Mesenchymal stem cell (in vitro differentiated cells and primary cell): ENCODE measurements at regions not wholly inside any gene's neighbourhood (a gene's known extent, or its start where the extent isn't known, plus 50 kb on each side); places are given as distances from the start of the nearest gene placed in this dataset.
A peak's percentile ranks its signal among the peaks of the same experiment; 100 is the strongest.

Experiments
- DNase-seq: peaks from one replicate; pipeline ENCODE4 v3.0.0-alpha.2; 2013
- H2AFZ ChIP-seq: one replicate; pipeline ENCODE4 v1.6.1; 2013; ENCODE audit warnings: low read depth, mild to moderate bottlenecking, control low read depth, inconsistent platforms, low read length, moderate library complexity
- H2AK5ac ChIP-seq: 2 replicates; pipeline ENCODE4 v1.6.1; 2013; ENCODE audit warnings: low read length, moderate library complexity, mild to moderate bottlenecking, inconsistent platforms; ENCODE audit not compliant: severe bottlenecking
- H2BK120ac ChIP-seq: one replicate; pipeline ENCODE4 v1.6.1; 2013; ENCODE audit warnings: low read depth, mild to moderate bottlenecking, inconsistent platforms, low read length, moderate library complexity
- H2BK12ac ChIP-seq, 2 experiments: one replicate each; pipeline ENCODE4 v1.6.1; 2013; ENCODE audit warnings: inconsistent platforms in 2 of 2, low read length in 2 of 2, mild to moderate bottlenecking in 2 of 2, moderate library complexity in 2 of 2, control low read depth in 1 of 2
- H2BK15ac ChIP-seq: one replicate; pipeline ENCODE4 v1.6.1; 2013; ENCODE audit warnings: mild to moderate bottlenecking, low read depth, inconsistent platforms; ENCODE audit not compliant: poor library complexity, severe bottlenecking
- H2BK5ac ChIP-seq: 2 replicates; pipeline ENCODE4 v1.6.1; 2013; ENCODE audit warnings: low read depth, mild to moderate bottlenecking, low read length, control low read depth, inconsistent platforms; ENCODE audit not compliant: poor library complexity, severe bottlenecking
- H3K14ac ChIP-seq, 2 experiments: one replicate each; pipeline ENCODE4 v1.6.1; 2013; ENCODE audit warnings: inconsistent platforms in 2 of 2, low read length in 2 of 2, control low read depth in 1 of 2, mild to moderate bottlenecking in 1 of 2, moderate library complexity in 1 of 2
- H3K18ac ChIP-seq, 2 experiments: one replicate each; pipeline ENCODE4 v1.6.1; 2013; ENCODE audit warnings: inconsistent platforms in 2 of 2, low read length in 2 of 2, control low read depth in 1 of 2, low read depth in 1 of 2, mild to moderate bottlenecking in 1 of 2
- H3K23ac ChIP-seq, 2 experiments: one replicate each; pipeline ENCODE4 v1.6.1; 2013; ENCODE audit warnings: inconsistent platforms in 2 of 2, low read length in 2 of 2, mild to moderate bottlenecking in 2 of 2, moderate library complexity in 2 of 2, control low read depth in 1 of 2
- H3K27ac ChIP-seq: 2 replicates; pipeline ENCODE4 v1.5.1; 2013; ENCODE audit warnings: mild to moderate bottlenecking, moderate library complexity, low read length, control low read depth, inconsistent platforms; ENCODE audit not compliant: poor library complexity, severe bottlenecking
- H3K27me3 ChIP-seq, 2 experiments: 2 replicates each; pipeline versions ENCODE4 v1.6.1 to v1.7.0; 2013; ENCODE audit warnings: low read length in 2 of 2, mild to moderate bottlenecking in 2 of 2, moderate library complexity in 2 of 2, control low read depth in 1 of 2, inconsistent platforms in 1 of 2; ENCODE audit not compliant: control insufficient read depth in 1 of 2, insufficient read depth in 1 of 2
- H3K36me3 ChIP-seq, 2 experiments: 2 replicates each; pipeline versions ENCODE4 v1.6.1 to v1.7.0; 2013; ENCODE audit warnings: low read length in 2 of 2, control low read depth in 1 of 2, inconsistent platforms in 1 of 2, low read depth in 1 of 2, mild to moderate bottlenecking in 1 of 2; ENCODE audit not compliant: insufficient read depth in 2 of 2, control insufficient read depth in 1 of 2
- H3K4ac ChIP-seq, 2 experiments: one replicate each; pipeline ENCODE4 v1.6.1; 2013; ENCODE audit warnings: inconsistent platforms in 2 of 2, low read length in 2 of 2, mild to moderate bottlenecking in 2 of 2, moderate library complexity in 2 of 2, control low read depth in 1 of 2, low read depth in 1 of 2
- H3K4me1 ChIP-seq: 2 replicates; pipeline ENCODE4 v1.6.1; 2013; ENCODE audit warnings: low read depth, low read length, control low read depth; ENCODE audit not compliant: control insufficient read depth, insufficient read depth
- H3K4me2 ChIP-seq: 2 replicates; pipeline ENCODE4 v1.6.1; 2013; ENCODE audit warnings: low read length, mild to moderate bottlenecking, inconsistent platforms; ENCODE audit not compliant: poor library complexity, severe bottlenecking
- H3K4me3 ChIP-seq, 2 experiments: 2 replicates each; pipeline versions ENCODE4 v1.5.1 to v1.7.0; 2013; ENCODE audit warnings: low read length in 2 of 2, mild to moderate bottlenecking in 2 of 2, control low read depth in 1 of 2, low read depth in 1 of 2; ENCODE audit not compliant: insufficient read depth in 1 of 2
- H3K79me1 ChIP-seq: replicated peaks from 2 replicates; pipeline ENCODE4 v1.6.1; 2013; ENCODE audit warnings: mild to moderate bottlenecking, control low read depth, low read length, inconsistent platforms; ENCODE audit not compliant: poor library complexity, severe bottlenecking
- H3K9ac ChIP-seq: 2 replicates; pipeline ENCODE4 v1.7.0; 2013; ENCODE audit warnings: mild to moderate bottlenecking, low read length, moderate library complexity
- H3K9me3 ChIP-seq: 2 replicates; pipeline ENCODE4 v1.7.0; 2013; ENCODE audit warnings: mild to moderate bottlenecking, low read length; ENCODE audit not compliant: control insufficient read depth
- H4K8ac ChIP-seq: one replicate; pipeline ENCODE4 v1.6.1; 2013; ENCODE audit warnings: inconsistent platforms, mild to moderate bottlenecking, low read length, moderate library complexity
- H4K91ac ChIP-seq: one replicate; pipeline ENCODE4 v1.6.1; 2013; ENCODE audit warnings: mild to moderate bottlenecking, low read length, inconsistent platforms
- WGBS: methylation state at CpG from one replicate; pipeline ENCODE4 v1.1.7; 2013; ENCODE audit warnings: mixed read lengths; 5-methylcytosine and 5-hydroxymethylcytosine counted together

DNA sequence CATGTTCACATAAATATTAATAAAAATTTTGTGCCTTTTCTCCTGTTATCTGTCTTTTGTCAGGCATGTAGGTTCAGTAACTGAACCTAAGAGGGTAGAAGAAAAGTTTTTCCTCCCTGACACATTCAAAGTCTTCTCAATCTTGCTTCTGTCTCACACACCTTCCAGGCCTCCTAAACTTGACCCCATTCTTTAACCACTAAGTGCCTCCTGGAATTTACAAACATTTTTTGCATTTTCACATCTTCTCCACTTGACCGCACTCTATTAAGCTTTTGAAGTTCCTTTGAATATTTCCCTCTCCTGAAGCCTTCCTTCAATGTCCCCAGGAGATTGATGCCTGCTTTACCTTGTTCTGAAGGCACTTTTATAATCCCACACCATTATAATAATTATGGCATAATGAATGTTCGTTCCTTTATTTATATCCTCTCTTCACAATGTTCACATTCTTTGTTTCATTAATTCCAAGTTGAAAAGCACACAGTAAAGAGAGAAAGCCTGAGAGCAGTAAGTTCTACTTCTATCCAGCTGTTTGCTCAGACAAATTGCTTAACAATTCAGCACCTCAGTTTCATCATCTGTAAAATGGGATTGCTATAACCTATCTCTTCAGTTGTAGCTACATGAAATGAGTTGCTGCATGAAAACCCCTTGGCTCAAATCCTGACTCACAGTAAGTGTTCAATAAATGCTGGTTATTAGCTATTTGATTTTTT lies 184.8 kb upstream of the KLHL29 start:
- H2BK12ac ChIP-seq: no peak overlapping the region
- H3K4me2 ChIP-seq: no peak overlapping the region
- H4K91ac ChIP-seq: no peak overlapping the region
- H2AK5ac ChIP-seq: no peak overlapping the region
- no peak overlapping the region for H3K23ac ChIP-seq
- no peak overlapping the region for H3K9ac ChIP-seq
- H2BK120ac ChIP-seq: no peak overlapping the region
- no peaks in the 10 kb centered on the region for H3K79me1 ChIP-seq
- no peaks in the 10 kb centered on the region for H3K36me3 ChIP-seq
- H3K4ac ChIP-seq: no peak overlapping the region
- H3K27me3 ChIP-seq: no peaks in the 10 kb centered on the region
- H3K18ac ChIP-seq: no peak overlapping the region
- H4K8ac ChIP-seq: no peak overlapping the region
- no peak overlapping the region for H2BK15ac ChIP-seq
- no peak for DNase-seq
- no peak overlapping the region for H2BK5ac ChIP-seq
- H3K4me1 ChIP-seq: no peaks in the 10 kb centered on the region
- no peak overlapping the region for H3K14ac ChIP-seq
- WGBS: 86% methylated on average over 2 of the region's 2 CpGs
- no peak overlapping the region for H3K4me3 ChIP-seq
- H2AFZ ChIP-seq: no peak overlapping the region
- H3K9me3 ChIP-seq: peaks cover 5% of the 10 kb centered on the region
- no peak overlapping the region for H3K27ac ChIP-seq

DNA sequence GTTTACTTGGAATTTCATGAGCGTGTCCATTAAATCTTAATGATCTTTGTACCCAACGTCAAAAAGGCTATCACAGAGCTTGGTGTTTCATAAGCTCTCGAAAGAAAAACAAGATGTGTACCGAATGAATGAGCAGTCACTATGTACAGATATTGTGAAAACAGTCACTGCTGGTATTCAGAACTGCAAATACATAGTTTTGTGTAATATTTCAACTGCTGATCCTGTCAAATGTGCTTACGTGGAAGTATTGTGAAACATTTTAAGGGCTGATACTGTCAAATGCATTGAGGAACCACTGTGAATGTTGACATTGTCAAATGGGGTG lies 184.2 kb upstream of the KLHL29 start:
- no peak overlapping the region for H2BK5ac ChIP-seq
- H2AFZ ChIP-seq: no peak overlapping the region
- no peaks in the 10 kb centered on the region for H3K27me3 ChIP-seq
- H2BK15ac ChIP-seq: no peak overlapping the region
- H3K9me3 ChIP-seq: peaks cover 5% of the 10 kb centered on the region
- no peak overlapping the region for H3K14ac ChIP-seq
- H2AK5ac ChIP-seq: no peak overlapping the region
- no peak overlapping the region for H3K18ac ChIP-seq
- no peak overlapping the region for H4K91ac ChIP-seq
- H3K4me3 ChIP-seq: no peak overlapping the region
- H2BK120ac ChIP-seq: no peak overlapping the region
- H2BK12ac ChIP-seq: no peak overlapping the region
- H3K79me1 ChIP-seq: no peaks in the 10 kb centered on the region
- 84% methylated on average over 5 of the region's 5 CpGs for WGBS
- no peak overlapping the region for H3K4me2 ChIP-seq
- no peak overlapping the region for H3K4ac ChIP-seq
- H3K23ac ChIP-seq: no peak overlapping the region
- H3K36me3 ChIP-seq: no peaks in the 10 kb centered on the region
- H3K9ac ChIP-seq: no peak overlapping the region
- no peak overlapping the region for H3K27ac ChIP-seq
- DNase-seq: no peak
- no peaks in the 10 kb centered on the region for H3K4me1 ChIP-seq
- H4K8ac ChIP-seq: no peak overlapping the region

GRCh38 chr2:23203383-23203782 lies 181.6 kb upstream of the KLHL29 start:
- no peak overlapping the region for H2AFZ ChIP-seq
- H3K27me3 ChIP-seq: peaks cover 0 to 3% of the 10 kb centered on the region in 2 experiments
- peaks cover 5% of the 10 kb centered on the region for H3K9me3 ChIP-seq
- no peak overlapping the region for H4K91ac ChIP-seq
- peak; percentile 2 for DNase-seq
- H3K4ac ChIP-seq: no peak overlapping the region
- H3K9ac ChIP-seq: no peak overlapping the region
- H3K23ac ChIP-seq: no peak overlapping the region
- no peaks in the 10 kb centered on the region for H3K79me1 ChIP-seq
- H3K18ac ChIP-seq: no peak overlapping the region
- no peak overlapping the region for H2BK12ac ChIP-seq
- no peak overlapping the region for H4K8ac ChIP-seq
- H2AK5ac ChIP-seq: no peak overlapping the region
- no peak overlapping the region for H3K4me3 ChIP-seq
- H2BK15ac ChIP-seq: no peak overlapping the region
- H3K36me3 ChIP-seq: no peaks in the 10 kb centered on the region
- H3K4me1 ChIP-seq: no peaks in the 10 kb centered on the region
- H3K4me2 ChIP-seq: no peak overlapping the region
- no peak overlapping the region for H3K27ac ChIP-seq
- no peak overlapping the region for H2BK5ac ChIP-seq
- H3K14ac ChIP-seq: no peak overlapping the region
- H2BK120ac ChIP-seq: no peak overlapping the region

GRCh38 chr2:23204685-23205242 lies 180.2 kb upstream of the KLHL29 start:
- no peak overlapping the region for H2BK5ac ChIP-seq
- peaks cover 0 to 3% of the 10 kb centered on the region in 2 experiments for H3K27me3 ChIP-seq
- no peak overlapping the region for H3K27ac ChIP-seq
- H3K79me1 ChIP-seq: no peaks in the 10 kb centered on the region
- no peak overlapping the region for H2AK5ac ChIP-seq
- H3K4me3 ChIP-seq: no peak overlapping the region
- H2BK120ac ChIP-seq: no peak overlapping the region
- H2AFZ ChIP-seq: no peak overlapping the region
- no peaks in the 10 kb centered on the region for H3K36me3 ChIP-seq
- H4K8ac ChIP-seq: no peak overlapping the region
- no peaks in the 10 kb centered on the region for H3K4me1 ChIP-seq
- no peak overlapping the region for H3K4me2 ChIP-seq
- no peak overlapping the region for H2BK12ac ChIP-seq
- no peak overlapping the region for H3K23ac ChIP-seq
- no peak overlapping the region for H3K14ac ChIP-seq
- no peak overlapping the region for H3K18ac ChIP-seq
- H2BK15ac ChIP-seq: no peak overlapping the region
- no peak overlapping the region for H3K9ac ChIP-seq
- H3K4ac ChIP-seq: no peak overlapping the region
- 52% methylated on average over 1 of the region's 1 CpG for WGBS
- DNase-seq: no peak
- H4K91ac ChIP-seq: no peak overlapping the region
- peaks cover under 1% of the 10 kb centered on the region for H3K9me3 ChIP-seq
